ENCODE measurements at regions not wholly inside any gene's neighbourhood (a gene's known extent, or its start where the extent isn't known, plus 50 kb on each side); places are given as distances from the start of the nearest gene placed in this dataset.
"Not testable (repeated sequence)": the region's sequence is repeated elsewhere in the genome, so short reads cannot be mapped to it uniquely, and the experiment has no call there.

DNA sequence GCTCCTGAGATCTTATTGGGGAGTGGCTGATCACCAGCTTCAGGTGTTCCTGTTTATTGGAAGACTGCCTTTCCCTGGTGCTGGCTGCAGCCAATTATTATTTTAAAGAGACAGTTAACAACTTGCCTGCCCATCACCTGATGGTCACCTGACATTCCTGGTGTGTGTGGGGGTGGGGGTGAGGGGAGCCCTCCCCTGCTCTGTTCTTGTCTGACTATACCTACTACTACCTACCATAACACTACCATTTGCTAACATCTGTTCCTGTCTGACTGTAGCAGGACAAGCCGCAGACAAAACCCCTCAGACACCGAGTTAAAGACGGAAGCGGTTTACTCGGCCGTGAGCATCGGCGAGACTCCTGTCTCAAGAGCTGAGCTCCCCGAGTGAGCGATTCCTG, 54.9 kb upstream of the NBPF3 start:
- DNase-seq, result no peak

DNA sequence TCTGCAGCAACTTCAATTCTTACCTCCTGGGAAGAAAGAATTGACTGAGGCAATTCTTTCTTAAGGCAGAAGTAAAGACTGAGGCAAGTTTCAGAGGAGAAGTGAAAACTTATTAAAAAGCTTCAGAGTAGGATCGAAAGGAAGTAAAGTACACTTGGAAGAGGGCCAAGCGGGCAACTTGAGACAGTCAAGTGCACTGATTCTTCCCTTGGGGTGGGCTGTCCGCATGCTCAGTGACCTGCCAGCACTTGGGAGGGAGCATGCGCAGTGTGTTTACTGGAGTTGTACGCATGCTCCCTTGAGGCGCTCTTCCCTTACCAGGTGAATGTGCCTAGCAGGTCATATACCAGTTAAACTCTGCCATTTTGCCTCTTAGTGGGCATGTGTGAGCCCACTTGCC, 55.3 kb upstream of the NBPF3 start:
- no peak for DNase-seq

DNA sequence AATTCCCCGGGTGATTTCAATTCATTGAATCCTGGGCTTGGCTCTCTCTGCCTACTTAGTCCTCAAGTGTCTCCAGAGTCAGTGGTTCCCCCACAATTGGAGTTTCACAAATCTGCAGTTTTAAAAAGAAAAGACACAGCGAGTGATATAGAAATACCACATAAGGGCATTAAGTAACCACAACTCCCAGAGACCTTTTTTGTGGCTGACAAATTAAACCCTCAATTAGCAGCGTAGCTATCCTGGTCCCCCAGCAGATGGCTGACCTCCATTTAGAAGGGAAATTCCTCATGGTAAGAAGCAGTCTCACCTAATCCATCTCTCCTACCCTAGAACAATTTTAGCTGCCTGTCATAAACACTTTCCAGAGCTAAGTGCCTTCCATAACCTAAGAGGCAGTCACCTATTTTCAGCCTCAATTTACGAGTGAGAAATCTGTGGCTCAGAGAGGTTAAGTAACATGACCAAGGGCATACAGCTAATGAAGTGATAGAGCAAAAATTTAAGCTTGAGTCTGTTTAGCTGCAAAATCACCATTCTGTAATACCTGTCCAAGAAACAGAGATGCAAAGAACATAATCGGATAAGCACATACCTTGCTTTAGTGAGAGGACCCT, 56.0 kb upstream of the NBPF3 start:
- DNase-seq, result no peak

DNA sequence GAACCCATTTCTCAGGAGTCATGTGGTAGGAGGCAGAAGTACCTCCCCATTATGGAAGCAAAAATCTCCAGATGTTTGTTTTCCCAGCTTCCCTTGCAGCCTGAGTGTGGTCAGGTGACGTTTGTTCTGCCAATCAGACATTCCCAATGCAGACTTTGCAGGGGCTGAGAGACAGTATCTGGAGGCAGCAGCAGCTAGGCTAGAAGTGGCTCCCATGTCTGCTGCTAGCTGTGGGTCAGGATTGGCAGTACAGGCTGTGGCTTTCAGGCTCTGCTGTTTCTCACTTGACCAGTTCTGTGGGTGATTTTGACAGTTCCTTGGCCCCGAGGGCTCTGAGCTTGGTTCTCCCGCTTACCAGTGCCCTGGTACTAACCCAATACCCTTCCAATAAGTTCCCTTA, 58.6 kb upstream of the NBPF3 start:
- no peak for DNase-seq

DNA sequence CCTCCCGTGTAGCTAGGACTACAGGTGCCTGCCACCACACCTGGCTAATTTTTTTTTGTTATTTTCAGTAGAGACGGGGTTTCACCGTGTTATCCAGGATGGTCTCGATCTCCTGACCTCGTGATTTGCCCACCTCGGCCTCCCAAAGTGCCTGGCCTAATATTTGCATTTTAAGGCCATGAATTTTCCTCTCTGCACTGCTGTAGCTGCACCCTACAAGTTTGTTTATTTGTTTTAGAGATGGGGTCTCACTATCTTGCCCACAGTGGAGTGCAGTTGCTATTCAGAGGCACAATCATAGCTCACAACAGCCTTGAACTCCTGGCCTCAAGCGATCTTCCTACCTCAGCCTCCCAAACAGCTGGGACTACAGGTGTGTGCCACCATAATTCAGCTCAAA, 59.8 kb upstream of the NBPF3 start:
- DNase-seq, result not testable (repeated sequence)

DNA sequence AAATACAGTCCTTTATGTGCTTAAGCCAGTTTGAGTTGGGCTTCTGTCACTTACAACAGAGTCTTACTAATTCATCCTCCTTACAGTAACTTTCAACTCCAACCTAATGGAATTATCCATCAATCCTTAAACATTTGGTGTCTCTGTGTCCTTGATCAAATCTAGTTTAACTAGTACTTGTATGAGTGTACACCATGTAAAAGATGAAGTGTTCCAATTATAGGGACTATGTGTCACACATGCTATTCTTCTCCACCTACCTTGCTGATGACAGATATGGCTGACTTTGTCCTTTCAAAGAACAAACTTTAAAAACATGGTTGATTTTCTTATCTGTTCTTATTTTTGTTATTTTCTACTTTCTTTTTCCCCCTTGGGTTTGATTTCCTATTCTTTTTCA, 60.4 kb upstream of the NBPF3 start:
- DNase-seq, result no peak

DNA sequence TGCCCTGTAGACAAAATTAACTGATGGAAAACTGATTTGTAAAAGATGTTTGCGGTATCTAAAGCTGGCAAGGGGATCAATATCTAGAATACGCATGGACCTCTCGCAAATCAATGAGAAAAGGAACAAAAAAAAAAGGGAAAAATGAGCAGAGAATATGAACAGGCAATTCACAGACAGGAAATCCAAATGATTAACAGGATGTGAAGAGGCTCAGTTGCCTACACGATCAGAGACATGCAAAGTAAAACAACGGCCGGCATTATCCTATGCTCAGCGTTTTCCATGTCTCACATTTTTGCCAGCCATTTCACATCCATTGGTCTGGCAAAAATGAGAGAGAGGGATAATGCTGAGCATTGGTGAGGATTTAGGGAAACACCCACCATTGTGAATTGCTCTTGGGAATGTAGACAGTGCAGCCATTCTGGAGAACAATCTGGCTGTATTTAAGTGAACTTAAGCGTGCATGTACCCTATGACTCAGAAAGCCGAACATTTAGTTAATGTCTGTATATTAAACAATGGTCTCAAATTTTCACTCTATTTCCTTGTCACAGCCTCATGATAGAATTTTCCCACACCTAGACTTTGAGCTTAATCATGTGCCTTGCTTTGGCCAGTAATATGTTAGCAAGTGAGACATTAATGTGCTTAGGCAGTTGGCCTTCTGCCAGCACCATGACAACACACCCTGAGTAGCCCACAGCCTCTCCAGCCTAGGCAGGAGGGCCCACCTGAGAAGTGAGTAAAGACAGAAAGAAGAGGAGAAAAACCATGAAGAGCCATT, 61.0 kb upstream of the NBPF3 start:
- DNase-seq, result peak; percentile 40

DNA sequence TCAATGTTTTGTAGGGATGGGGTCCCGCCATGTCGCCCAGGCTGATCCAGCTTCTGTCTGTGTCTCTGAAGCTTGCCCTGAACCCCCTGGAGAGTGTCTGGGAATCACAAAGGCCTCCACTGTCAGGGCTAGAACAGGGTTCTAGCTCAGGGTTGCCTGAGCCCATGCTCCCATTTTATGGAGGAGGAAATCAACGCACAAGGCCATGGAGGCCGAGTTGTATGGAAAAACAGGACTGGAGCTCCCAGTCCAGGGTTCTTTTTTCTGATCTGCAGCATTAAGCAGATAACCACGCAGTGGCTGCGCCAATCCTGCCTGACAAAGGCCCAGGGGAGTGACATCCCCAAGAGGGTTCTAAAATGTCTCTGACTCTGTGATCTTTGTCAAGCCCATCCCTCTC, 67.6 kb upstream of the NBPF3 start:
- DNase-seq, result no peak

DNA sequence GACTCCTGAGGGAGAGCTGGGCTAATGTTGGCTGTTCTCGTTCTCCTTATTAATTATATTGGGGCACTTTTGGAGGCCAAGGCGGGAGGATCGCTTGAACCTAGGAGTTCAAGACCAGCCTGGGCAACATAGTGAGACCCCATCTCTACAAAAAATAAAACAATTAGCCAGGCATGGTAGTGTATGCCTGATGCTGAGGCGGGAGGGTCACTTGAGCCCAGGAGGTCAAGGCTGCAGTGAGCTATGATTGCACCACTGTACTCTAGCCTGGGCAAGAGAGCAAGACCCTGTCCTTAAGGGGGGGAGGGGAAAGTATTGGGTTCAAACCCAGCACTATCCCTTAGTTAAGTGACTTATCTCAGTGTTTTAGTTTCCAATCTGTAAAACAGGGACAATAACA, 70.0 kb upstream of the NBPF3 start:
- no peak for DNase-seq

DNA sequence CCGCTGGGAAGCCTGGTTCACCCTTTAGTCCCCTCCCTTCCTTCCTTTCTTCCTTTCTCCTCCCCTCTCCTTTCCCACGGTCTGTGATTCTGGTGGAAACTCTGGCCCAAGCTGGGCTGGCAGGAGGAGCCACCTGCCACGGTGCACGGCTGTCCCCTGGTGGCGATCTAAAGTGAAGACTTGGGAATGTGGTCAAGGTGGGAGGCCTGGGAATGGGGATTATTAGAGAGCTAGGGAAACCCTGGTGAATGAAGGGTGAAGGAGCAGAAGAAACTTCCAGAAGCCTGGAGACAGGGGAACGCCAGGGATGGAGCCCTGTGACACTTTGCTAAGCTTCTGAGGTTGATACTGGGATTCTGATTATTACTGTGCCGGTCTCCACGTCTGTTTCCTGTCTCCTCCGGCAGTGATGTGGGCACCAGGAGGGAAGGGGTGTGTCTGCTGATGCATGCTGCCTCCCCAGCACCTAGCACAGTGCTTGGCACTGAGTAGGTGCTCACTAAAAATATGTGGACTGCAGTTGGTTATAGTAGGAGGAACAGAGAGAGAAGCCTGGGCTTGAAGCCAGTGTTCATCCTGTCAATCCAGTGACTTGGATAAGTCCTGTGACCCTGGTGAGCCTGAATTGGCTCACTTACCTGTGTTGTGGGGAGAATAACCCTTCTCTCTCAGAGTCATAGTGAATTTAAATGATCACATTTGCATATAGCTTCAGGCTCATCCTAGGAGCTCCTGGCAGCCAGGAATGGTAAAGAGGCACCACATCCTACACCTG, 71.2 kb upstream of the NBPF3 start:
- DNase-seq, result peak; percentile 59

DNA sequence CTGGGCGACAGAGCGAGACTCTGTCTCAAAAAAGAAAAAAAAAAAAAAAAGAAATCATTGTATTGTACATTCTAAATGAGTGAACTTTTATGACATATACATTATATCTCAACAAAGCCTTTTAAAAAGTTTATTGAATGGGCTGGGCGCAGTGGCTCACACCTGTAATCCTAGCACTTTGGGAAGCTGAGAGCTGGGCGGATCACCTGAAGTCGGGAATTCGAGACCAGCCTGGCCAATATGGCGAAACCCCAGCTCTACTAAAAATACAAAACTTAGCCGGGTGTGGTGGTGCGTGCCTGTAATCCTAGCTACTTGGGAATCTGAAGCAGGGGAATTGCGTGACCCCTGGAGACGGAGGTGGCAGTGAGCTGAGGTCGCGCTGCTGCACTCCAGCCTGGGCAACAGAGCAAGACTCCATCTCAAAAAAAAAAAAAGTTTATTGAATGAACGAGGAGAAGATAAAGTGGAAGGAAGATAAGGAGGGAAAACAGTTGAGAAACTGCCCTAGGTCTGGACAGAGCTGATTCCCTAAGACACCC, 71.9 kb upstream of the NBPF3 start:
- not testable (repeated sequence) for DNase-seq

DNA sequence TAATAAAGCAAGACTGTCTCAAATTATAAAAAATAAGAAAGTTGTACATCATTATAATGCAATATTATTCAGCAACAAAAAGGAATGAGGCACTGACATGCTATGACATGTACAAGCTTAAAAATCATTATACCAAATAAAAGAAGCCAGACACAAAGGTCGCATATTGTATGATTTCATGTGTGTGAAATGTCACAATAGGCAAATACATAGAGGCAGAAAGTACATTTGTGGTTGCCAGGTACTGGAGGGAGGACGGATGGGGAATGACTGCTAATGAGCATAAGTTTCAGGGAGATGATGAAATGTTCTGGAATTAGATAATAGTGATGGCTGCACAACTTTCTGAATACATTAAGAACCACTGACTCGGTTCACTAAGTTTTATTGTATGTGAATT, 73.6 kb upstream of the NBPF3 start:
- no peak for DNase-seq

DNA sequence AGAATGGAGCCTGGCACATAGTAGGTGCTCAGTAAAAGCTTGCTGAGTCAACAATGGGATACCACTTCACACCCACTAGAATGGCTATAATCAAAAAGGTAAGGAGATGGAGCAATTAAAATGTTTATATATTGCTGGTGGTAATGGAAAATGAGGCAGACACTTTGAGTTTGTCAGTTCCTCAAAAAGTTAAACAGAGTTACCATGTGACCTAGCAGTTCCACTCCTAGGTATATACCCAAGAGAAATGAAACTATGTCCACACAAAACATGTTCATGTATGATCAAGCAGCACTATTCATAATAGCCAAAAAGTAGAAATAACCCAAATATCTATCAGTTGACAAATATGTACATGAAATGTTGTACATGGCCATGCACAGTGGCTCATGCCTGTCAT, 74.8 kb upstream of the ECE1 start:
- no peak for DNase-seq

DNA sequence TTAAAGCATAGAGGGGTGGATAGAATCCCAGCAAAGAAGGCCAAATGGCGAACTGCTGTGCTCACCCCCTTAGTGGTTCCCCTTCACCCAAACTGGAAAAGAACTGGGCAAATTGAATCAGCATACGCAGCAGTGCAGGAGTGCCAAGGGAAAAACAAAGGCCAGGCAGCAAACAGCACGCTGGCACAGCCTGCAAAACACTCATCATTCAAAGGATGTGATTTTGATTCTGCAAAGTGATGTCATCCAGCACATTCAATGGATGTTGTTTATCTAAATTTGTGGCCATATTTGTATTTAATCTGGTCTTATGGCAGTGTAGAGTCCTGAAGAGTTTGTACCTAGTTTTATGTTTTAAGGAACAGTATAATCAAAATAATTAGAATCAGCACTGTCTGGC, 71.8 kb upstream of the ECE1 start:
- no peak for DNase-seq

DNA sequence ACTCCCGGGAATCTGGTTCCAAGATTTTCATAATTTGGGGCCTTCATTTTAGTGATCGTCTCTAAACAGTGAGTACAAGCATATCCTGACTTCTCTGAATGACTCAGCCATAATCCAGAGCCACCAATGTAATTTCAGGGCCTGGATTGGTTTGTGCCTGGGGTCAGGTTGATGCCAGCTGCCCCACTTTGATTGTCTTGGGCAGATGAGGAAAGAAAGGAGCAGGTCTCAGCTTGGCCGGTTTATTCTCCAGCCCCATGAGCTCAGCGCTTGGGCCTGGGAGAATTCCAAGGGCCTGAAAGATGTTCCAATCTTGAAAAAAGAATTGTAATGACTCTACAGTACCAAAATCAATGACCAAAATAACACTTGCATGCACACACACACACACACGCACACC, 71.2 kb upstream of the ECE1 start:
- no peak for DNase-seq

DNA sequence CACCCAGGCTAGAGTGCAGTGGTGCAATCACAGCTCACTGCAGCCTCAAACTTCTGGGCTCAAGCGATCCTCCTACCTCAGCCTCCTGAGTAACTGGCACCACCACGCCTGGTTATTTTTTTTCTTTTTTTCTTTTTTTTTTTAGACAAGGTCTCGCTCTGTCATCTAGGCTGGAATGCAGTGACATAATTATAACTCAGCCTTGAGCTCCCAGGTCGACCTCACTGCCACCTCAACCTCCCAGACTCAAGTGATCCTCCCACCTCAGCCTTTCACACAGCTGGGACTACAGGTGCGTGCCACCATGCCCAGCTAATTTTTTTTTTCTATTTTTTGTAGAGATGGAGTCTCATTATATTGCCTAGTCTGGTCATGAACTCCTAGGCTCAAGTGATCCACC, 66.9 kb upstream of the ECE1 start:
- DNase-seq, result no peak

DNA sequence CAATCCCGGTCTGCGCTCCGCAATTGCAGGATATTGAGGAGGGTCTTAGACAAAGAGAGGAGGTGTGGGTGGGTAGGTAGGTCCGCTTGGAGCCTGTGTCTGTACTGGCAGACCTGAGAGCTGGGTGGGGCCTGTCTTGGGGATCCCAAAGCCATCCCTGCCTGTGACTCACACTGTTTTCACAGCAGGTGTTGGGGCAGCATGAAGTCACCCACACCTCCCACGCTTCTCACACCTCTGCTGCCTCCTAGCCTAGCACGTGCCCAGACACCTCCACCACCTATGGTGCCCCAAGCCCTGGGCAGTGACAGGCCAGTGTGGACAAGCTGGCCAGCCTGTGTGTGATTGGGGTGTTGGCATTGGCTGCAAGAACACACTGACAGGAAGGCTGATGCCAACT, 65.7 kb upstream of the ECE1 start:
- no peak for DNase-seq

DNA sequence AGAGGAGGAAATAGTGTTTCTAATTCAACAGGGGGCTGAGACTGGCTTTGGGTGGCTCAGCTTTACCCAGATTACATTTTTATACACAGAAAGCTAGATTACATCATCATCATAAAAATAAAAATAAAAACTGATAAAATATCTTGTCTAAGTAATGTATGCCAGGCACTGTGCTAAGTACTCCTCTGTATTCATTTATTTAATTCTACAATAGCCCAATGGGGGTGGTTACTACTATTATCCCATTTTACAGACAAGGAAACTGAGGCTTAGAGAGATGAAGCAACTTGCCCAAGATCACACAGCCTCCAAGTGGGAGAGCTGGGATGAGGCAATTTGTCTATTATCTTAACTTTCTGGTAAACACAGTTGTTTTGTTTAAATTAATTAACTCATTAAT, 62.3 kb upstream of the ECE1 start:
- DNase-seq, result no peak

DNA sequence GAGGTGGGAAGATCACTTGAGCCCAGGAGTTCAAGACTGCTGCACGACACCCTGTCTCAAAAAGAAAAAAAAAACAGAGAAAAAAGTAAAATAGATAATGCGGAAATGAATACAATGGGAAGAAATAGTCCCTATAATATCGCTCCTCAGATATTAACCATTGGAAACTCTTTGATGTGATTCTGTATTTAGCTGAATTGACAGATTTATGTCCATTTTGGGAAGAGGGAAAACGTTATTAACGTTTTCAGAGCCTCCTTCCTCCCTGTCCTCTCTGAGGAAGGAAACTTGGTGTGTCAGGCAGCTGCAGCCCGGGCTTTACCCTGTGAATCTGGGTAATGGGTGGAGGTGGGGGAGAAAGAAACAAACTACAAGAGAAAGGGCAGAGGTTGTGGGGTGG, 61.6 kb upstream of the ECE1 start:
- DNase-seq, result no peak

DNA sequence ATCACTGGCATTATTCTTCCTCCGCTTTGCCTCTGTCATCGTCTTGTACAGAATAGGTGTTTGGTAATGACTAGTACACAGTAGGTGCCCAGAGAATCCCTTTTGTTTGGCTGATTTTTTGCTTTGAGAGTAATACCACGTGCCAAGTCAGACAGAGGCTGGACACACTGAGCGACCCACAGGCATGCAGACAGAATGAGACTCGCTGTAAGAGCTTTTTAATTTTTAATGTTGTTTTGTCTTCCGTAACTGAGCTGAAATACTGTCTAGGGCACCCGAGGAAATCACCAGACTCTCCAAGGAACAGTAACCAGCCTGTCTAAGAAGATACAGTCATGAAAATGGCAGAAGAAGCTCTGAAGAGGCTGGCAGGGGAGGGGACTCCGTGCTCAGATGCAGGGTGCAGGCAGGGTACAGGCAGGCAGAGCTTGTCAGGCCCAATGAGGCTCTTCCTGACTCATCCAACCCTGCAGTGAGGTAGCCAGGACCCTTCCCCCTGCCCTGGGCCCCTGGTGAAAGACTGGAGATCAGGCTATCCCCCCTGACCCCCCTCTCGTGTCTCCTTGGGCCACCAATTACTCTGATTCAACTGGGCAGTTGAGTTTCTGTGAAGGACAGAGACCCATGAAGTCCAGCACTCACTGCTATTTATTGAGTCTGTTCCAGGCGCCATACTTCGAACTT, 60.1 kb upstream of the ECE1 start:
- DNase-seq, result no peak

DNA sequence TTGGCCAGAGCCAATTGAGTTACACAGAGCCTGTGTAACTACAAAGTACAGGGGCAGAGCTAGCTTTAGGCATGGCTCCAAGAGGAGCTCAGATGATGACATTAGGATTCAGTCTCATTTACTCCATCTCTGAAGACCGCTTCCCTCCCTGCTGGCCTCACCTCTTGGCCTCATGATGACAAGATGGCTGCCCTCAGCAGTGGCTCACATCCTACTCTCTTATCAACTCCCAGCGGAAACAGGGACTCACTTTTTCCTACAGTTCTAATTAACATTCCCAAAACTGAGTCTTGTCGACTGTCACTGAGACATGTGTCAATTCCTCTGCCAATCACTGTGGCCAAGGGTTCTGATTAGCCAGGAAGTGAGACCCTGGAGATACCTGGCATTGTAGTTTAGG, 59.4 kb upstream of the ECE1 start:
- no peak for DNase-seq

DNA sequence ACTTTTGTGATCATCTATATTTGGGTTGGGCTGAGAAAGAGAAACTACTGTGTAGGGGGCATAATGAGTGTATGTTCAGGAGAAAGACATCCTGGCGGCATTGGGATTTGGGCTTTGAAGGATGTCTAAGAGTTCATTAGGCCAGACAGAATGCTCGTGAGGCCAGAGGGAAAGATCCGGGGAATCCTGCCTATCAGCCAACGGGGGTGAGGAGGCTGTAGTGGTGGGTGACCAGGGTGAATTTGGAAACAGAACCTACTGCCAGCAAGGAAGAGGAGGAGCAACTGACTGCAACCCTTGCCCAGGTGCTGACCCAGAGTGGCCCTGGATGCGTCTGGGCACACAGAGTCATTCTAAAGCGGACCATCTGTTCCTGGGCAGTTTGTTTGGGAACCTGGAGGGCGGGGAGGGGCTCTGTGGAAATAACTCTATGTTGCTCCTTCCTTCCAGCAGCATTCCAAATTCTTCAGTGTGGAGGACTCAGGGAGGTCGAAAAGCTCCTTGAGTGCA, 56.9 kb upstream of the ECE1 start:
- no peak for DNase-seq
